Activated CD4-positive, alpha-beta T cell treated with anti-CD3 and anti-CD28 coated beads for 24 hours (primary cell): ENCODE measurements at regions not wholly inside any gene's neighbourhood (a gene's known extent, or its start where the extent isn't known, plus 50 kb on each side); places are given as distances from the start of the nearest gene placed in this dataset.

Source experiments
- DNase-seq, 2 donors: peaks; one replicate each; pipeline ENCODE4 v3.0.0-alpha.2; 2020; ENCODE audit warnings: low read depth in 2 of 2

DNA sequence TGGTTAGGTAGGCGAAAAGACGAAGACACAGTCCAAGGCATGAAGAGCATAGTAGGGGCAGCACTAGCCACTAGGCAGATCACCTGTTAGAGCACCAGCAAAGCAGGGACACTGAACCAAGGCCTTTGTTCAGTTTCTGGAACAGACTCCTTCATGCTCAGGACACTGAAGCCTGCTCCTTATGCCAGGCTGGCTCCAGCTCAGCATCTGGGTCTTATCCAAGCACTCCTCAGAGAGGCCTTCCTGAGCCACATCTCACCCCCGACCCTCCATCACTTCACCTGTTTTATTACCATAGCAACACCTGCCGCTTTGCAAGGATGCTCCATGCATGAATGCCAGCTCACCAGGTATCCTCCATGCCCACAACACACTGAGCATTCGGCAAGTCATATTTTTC is 206.3 kb upstream of the CHRNA7 start:
- no peak for DNase-seq

DNA sequence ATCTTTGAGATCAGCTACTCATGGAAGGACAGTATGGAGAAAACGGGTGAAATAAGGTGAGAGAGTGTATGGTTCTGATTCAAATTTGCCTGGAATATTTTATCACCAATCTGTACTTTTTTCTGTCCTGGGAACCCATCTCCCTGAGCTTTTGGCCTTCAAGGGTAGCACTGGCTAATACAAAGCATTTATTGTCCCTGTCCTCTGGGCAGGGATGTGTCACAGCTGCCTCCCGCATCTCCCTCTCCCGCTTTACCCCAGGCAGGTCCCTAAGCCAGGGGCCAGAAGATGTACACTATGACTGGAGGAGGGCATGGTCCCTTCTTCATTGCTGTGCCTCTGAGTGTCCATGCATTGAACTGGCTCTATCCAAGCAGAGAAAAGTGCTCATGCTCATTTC is 201.7 kb upstream of the CHRNA7 start:
- DNase-seq: no peak

DNA sequence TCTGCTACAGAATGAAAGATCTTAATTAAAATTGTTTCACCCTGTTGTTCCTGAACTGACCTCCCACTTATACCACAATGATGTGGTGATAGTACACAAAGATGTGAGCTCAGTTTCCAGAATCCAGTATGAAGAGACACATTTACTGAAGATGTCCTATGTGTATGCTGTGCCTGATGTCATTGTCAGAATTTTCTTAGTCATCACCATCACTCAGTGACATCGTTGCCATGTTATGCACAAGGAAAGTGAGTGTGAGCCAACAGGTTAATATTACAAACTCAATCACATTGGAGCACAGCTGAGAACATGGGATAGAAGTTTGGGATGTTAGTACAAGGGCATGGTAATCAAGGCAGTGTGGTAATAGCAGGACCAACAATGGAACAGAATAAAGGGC is 199.7 kb upstream of the CHRNA7 start:
- no peak for DNase-seq

- no peak for DNase-seq
These were observed 198.7 kb upstream of the CHRNA7 start for GRCh38 chr15:31831596-31831995.

- no peak for DNase-seq
These were observed 195.7 kb upstream of the CHRNA7 start for GRCh38 chr15:31834654-31835053.

DNA sequence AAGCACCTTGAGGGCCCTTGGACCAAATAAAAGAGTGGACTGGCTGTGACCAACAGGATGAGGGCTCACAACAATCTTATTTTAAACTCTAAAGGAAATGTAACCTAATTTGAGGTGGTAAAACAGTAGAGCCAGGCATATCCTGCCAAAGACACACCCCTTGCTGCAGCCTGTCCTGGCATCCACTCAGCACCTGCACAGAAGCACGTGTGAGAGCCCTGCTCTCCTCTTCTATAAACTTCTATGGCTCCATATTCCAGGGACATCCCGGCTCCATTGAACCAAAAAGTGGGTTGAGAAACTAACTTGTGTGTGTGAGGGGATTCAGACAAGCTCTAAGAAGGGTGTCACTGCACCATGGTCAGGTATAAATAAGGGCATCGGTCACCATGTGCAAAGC is 190.9 kb upstream of the CHRNA7 start:
- no peak for DNase-seq

- no peak for DNase-seq
These were observed 189.4 kb upstream of the CHRNA7 start for GRCh38 chr15:31840849-31841476.

DNA sequence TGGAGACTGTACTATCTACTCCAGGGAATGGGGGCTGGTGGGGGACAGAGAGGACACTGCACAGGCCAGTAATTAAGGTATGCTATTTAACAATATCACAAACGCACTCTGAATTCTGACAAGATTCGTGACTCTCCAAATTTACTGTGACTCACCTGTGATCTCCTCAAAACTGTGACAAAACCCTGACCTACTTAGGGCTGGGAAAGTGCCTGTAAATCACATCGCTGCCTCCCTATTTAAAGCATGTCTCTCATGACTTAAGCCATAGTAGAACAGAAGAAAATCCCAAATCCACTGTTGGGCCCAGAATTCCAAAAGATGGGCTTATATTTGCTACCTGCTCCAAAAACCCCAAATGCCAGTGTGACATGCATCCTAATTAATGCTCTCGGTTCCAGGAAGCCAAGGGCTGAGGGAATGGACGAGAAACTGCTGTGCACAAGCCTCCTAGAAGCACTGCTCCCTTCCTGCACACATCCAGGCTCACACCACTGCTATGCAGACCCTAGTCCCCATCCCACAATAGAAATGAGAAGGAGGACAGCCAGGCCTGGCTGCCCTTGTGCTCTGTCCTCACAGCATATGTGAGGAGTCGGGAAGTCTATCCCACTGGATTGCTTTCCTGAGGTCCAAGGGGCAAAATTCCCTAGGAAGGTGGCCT is 187.7 kb upstream of the CHRNA7 start:
- no peak for DNase-seq

- no peak for DNase-seq
These were observed 186.8 kb upstream of the CHRNA7 start for GRCh38 chr15:31843426-31844055.

- no peak for DNase-seq
These were observed 184.5 kb upstream of the CHRNA7 start for GRCh38 chr15:31845791-31846190.

- no peak for DNase-seq
These were observed 182.4 kb upstream of the CHRNA7 start for GRCh38 chr15:31847961-31848360.

GRCh38 chr15:31848621-31849020 is 181.7 kb upstream of the CHRNA7 start:
- no peak for DNase-seq

- no peak for DNase-seq
These were observed 177.1 kb upstream of the CHRNA7 start for GRCh38 chr15:31852933-31853799.

GRCh38 chr15:31856581-31856980 is 173.7 kb upstream of the CHRNA7 start:
- DNase-seq: no peak

DNA sequence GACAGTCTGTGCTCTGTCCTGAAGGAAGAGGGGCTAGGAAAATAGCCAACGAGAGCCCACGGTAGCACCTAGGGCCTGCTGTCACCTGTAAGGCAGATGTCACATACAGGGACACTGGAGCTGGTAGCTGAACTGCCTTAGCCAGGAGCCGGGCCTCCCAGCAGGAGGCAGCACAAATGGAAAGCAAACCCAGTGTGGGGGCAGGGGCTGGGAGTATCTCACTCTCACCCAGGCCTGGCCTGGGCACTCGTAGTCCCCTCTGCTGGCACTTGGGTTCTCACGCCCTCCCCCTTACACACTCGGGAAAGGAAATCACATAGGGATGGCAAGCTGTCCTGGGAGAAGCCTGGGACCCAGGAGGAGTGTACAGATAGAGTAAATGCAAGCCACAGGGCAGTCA is 173.1 kb upstream of the CHRNA7 start:
- no peak for DNase-seq

DNA sequence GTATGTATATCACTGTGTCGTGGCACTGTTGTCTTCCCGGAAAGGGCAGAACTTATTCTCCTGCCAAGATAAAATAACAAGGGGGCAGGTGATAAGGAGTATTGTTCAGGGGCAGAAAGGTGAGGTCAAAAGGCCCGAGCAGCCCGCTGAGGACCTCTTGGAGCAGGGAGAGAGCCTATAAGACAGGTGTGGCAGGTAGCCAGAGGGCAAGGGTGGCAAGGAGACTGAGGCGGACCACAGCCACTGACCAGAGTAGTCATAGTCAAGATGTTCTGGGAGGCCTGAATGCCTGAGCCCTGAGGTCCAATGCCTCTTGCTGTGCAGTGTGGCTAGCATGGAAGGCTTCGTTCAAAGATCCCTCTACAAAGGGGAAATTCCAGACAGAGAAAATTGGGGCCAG is 172.3 kb upstream of the CHRNA7 start:
- no peak for DNase-seq

DNA sequence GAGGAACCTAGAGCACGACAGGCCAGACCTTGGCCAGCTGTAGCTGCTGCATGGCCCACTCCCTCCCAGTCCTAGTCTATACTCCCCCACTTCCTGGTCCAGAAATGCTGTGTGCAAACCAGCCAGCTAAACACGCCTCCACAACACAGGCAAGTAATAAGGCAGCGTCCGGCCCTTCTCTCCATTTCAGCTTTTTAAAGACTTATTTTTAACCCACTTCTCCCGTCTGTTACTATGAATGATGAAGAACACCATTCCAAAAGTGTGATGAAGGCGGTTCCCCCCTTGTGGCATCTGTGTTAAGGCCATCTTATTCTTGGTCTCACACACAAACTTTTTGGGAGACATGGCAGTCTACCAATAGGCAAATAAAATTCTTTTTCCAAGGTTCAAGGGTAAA is 164.1 kb upstream of the CHRNA7 start:
- no peak for DNase-seq

GRCh38 chr15:31867536-31868442 is 162.5 kb upstream of the CHRNA7 start:
- peak; percentile 33 to 37 for DNase-seq

- DNase-seq: no peak
These were observed 160.5 kb upstream of the CHRNA7 start for GRCh38 chr15:31869686-31870307.

DNA sequence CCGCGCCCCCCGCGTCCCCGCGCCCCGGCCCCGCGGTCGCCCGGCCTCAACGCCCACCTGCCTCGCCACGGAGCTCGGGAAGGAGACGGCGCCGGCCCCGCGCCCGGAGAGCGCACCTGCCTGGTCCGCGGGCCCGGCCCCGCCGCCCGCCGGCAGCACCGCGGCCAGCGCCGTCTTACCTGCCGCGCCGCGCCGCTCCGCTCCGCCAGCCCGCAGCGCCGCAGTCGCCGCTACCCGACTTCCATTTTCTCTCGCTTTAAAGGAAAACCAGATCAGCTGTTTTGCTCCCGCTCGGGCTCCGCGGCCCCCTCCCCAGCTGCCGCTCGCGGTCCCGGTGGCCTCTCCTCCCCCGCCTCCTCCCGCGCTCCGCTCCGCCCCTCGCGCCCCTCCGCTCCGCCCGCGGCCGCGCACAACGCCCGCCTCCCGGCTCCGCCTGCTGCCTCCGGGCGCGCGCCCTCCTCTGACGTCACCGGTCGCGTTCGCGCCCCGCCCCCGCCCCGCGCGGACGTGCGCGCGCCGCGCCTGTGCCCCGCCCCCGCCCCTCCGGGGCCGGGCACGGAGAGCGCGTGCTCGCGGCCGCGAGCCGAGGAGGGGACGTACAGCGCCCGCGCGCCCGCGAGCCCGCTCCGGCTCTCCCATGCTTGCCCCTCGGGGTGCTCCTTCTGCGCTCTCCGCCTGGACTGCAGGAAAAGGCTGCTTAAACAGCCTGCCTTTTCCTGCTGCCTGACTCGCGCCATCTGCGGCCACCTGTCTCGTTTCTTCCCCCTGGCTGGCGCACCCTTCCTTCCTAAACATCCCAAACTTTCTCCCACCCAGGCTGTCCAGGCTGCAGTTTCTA is 159.8 kb upstream of the CHRNA7 start, which contains the start of gene OTUD7A:
TSS of gene OTUD7A (minus strand) at position 346 of the 838 bp plus-strand sequence.
- DNase-seq: peak; percentile 74 to 79
